ENCODE measurements at regions not wholly inside any gene's neighbourhood (a gene's known extent, or its start where the extent isn't known, plus 50 kb on each side); places are given as distances from the start of the nearest gene placed in this dataset.

DNA sequence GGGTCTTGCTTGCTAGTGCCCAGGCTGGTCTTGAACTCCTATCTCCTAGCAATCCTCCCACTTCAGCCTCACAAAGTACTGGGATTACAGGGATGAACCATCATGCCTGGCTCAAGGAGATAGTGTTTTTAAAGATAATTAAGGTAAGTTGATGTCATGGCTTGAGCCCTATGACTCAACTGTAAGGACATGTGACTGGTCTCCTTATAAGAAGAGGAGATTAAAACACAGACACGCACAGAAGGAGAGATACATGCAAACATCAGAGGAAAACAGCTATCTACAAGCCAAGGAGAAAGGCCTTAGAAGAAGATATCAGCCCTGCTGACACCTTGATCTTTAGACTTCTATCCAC is 220.4 kb upstream of the GADL1 start:
- TF ChIP-seq EZH2 (IDR thresholded peaks at IDR 0.05; ENCODE audit: borderline replicate concordance, low read length), result no peak
- TF ChIP-seq, protein P1, sequence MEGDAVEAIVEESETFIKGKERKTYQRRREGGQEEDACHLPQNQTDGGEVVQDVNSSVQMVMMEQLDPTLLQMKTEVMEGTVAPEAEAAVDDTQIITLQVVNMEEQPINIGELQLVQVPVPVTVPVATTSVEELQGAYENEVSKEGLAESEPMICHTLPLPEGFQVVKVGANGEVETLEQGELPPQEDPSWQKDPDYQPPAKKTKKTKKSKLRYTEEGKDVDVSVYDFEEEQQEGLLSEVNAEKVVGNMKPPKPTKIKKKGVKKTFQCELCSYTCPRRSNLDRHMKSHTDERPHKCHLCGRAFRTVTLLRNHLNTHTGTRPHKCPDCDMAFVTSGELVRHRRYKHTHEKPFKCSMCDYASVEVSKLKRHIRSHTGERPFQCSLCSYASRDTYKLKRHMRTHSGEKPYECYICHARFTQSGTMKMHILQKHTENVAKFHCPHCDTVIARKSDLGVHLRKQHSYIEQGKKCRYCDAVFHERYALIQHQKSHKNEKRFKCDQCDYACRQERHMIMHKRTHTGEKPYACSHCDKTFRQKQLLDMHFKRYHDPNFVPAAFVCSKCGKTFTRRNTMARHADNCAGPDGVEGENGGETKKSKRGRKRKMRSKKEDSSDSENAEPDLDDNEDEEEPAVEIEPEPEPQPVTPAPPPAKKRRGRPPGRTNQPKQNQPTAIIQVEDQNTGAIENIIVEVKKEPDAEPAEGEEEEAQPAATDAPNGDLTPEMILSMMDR (IDR thresholded peaks at IDR 0.05; ENCODE audit: low read length), result no peak
